Stomach (tissue), 4 donors: ENCODE measurements at regions not wholly inside any gene's neighbourhood (a gene's known extent, or its start where the extent isn't known, plus 50 kb on each side); places are given as distances from the start of the nearest gene placed in this dataset.

Experiments used
- EP300 ChIP-seq: sonication (generic); formaldehyde crosslinking; IDR thresholded peaks from one replicate; pipeline ENCODE4 v1.6.1; 2017; ENCODE audit warnings: antibody characterized with exemption
- POLR2A ChIP-seq, 4 donors: fragments of 450-650 bp; IDR thresholded peaks; one replicate each; pipeline ENCODE4 v1.6.1; 2016; ENCODE audit warnings: antibody characterized with exemption in 4 of 4, control low read depth in 2 of 4, mild to moderate bottlenecking in 1 of 4, moderate library complexity in 1 of 4
- POLR2AphosphoS5 ChIP-seq, 3 donors: sonication (generic); formaldehyde crosslinking; IDR thresholded peaks; one replicate each; pipeline ENCODE4 v1.6.1; 2016; ENCODE audit warnings: antibody characterized with exemption in 3 of 3
- TF ChIP-seq, protein P1 (sequence below), 7 experiments: fragments of 450-650 bp in 4 of 7; fragments of 200-600 bp in 3 of 7; sonication (generic) in 3 of 7; IDR thresholded peaks; one replicate each; pipeline ENCODE4 v1.5.1; 2016 to 2019; ENCODE audit warnings: antibody characterized with exemption in 7 of 7, control low read depth in 2 of 7, mild to moderate bottlenecking in 1 of 7

DNA sequence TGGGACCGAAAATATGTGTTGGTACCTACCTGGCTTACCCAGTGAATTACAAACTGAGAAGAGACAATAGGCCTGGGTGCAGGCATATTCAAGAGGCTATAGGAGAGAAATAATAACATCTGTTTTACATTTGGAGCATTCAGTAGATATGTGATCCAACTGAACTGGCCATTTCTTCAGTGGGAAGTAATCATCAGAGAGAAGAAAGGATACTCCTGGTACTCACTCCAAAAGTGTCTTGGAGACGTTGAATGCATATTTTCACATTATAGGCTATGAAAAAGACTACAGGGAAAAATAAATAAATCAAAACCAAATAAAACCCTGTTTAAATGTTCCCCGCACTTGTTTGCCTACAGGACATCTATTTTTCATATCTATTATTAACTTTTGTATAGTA is 1680.3 kb downstream of the REEP3 start:
- TF ChIP-seq, protein P1, sequence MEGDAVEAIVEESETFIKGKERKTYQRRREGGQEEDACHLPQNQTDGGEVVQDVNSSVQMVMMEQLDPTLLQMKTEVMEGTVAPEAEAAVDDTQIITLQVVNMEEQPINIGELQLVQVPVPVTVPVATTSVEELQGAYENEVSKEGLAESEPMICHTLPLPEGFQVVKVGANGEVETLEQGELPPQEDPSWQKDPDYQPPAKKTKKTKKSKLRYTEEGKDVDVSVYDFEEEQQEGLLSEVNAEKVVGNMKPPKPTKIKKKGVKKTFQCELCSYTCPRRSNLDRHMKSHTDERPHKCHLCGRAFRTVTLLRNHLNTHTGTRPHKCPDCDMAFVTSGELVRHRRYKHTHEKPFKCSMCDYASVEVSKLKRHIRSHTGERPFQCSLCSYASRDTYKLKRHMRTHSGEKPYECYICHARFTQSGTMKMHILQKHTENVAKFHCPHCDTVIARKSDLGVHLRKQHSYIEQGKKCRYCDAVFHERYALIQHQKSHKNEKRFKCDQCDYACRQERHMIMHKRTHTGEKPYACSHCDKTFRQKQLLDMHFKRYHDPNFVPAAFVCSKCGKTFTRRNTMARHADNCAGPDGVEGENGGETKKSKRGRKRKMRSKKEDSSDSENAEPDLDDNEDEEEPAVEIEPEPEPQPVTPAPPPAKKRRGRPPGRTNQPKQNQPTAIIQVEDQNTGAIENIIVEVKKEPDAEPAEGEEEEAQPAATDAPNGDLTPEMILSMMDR (IDR thresholded peaks at IDR 0.05), result no peak
- TF ChIP-seq POLR2A (IDR thresholded peaks at IDR 0.05) (no peak), EP300 (no peak), POLR2AphosphoS5 (IDR thresholded peaks at IDR 0.05) (no peak)
